ENCODE measurements at regions not wholly inside any gene's neighbourhood (a gene's known extent, or its start where the extent isn't known, plus 50 kb on each side); places are given as distances from the start of the nearest gene placed in this dataset.

DNA sequence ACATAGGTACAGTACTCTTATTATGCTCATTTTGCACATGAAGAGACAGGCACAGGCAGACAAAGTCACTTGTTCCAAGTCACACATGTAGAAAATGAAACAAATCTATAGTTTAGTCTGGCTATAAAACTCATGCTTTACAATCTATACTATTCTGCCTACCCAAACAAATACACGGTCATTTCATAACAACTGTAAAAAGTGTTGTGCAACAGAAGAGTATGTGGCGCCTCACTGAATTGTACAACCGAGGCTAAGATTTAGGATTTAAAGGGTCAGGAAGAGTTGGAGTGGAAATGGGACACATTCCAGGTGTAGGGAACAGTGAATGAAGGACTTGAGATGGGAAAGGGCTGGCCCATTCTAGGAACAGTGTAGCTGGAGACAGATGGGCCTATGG, 82.9 kb upstream of the TRIO start:
- TF ChIP-seq, protein P1, sequence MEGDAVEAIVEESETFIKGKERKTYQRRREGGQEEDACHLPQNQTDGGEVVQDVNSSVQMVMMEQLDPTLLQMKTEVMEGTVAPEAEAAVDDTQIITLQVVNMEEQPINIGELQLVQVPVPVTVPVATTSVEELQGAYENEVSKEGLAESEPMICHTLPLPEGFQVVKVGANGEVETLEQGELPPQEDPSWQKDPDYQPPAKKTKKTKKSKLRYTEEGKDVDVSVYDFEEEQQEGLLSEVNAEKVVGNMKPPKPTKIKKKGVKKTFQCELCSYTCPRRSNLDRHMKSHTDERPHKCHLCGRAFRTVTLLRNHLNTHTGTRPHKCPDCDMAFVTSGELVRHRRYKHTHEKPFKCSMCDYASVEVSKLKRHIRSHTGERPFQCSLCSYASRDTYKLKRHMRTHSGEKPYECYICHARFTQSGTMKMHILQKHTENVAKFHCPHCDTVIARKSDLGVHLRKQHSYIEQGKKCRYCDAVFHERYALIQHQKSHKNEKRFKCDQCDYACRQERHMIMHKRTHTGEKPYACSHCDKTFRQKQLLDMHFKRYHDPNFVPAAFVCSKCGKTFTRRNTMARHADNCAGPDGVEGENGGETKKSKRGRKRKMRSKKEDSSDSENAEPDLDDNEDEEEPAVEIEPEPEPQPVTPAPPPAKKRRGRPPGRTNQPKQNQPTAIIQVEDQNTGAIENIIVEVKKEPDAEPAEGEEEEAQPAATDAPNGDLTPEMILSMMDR (conservative IDR thresholded peaks at IDR 0.05; ENCODE audit: low read depth, low read length) = no peak
- TF ChIP-seq EZH2 (IDR thresholded peaks at IDR 0.05; ENCODE audit: borderline replicate concordance, low read depth, low read length, poor library complexity, severe bottlenecking) = no peak
